Adrenal gland (tissue), 9 donors: ENCODE measurements at regions not wholly inside any gene's neighbourhood (a gene's known extent, or its start where the extent isn't known, plus 50 kb on each side); places are given as distances from the start of the nearest gene placed in this dataset.
A peak's percentile ranks its signal among the peaks of the same experiment; 100 is the strongest.

ENCODE experiments used
- DNase-seq, 7 donors: peaks; one replicate each; pipeline ENCODE4 v3.0.0-alpha.2; 2019 to 2020
- H3K27ac ChIP-seq, 5 donors: fragments of 200-600 bp; sonication (generic) in 4 of 5; 1 replicate in 3 of 5; 2 replicates in 2 of 5; pipeline versions ENCODE4 v1.5.1 to v1.8.0; 2016 to 2020; ENCODE audit warnings: mild to moderate bottlenecking in 1 of 5
- H3K27me3 ChIP-seq: fragments of 200-600 bp; 2 replicates; pipeline ENCODE4 v1.8.0; 2021
- H3K36me3 ChIP-seq, 2 donors: fragments of 200-600 bp; replicated peaks in 1 of 2; 1 replicate in 1 of 2; 2 replicates in 1 of 2; pipeline versions ENCODE4 v1.5.1 to v1.8.0; 2018 to 2022
- H3K4me1 ChIP-seq, 2 donors: fragments of 200-600 bp; replicated peaks in 1 of 2; 1 replicate in 1 of 2; 2 replicates in 1 of 2; pipeline versions ENCODE4 v1.5.1 to v1.8.0; 2018 to 2021
- H3K4me3 ChIP-seq, 4 donors: fragments of 200-600 bp; sonication (generic) in 3 of 4; one replicate each; pipeline ENCODE4 v1.5.1; 2016 to 2018
- H3K9me3 ChIP-seq, 3 donors: fragments of 200-600 bp; sonication (generic) in 1 of 3; replicated peaks in 1 of 3; 1 replicate in 2 of 3; 2 replicates in 1 of 3; pipeline versions ENCODE4 v1.5.1 to v1.8.0; 2016 to 2021
- CTCF ChIP-seq, 6 experiments: fragments of 450-650 bp in 4 of 6; fragments of 200-600 bp in 2 of 6; sonication (generic) in 1 of 6; IDR thresholded peaks; 1 replicate in 5 of 6; 2 replicates in 1 of 6; pipeline versions ENCODE4 v1.5.1 to v1.8.0; 2016 to 2021; ENCODE audit warnings: antibody characterized with exemption in 6 of 6, mild to moderate bottlenecking in 2 of 6, moderate library complexity in 1 of 6
- POLR2A ChIP-seq, 2 donors: fragments of 450-650 bp; IDR thresholded peaks; one replicate each; pipeline ENCODE4 v1.6.1; 2017; ENCODE audit warnings: antibody characterized with exemption in 2 of 2, mild to moderate bottlenecking in 2 of 2, moderate library complexity in 1 of 2
- WGBS, 4 donors: extraction: QIAGEN DNeasy Blood & Tissue Kit in 2 of 4; methylation state at CpG; one replicate each; pipeline versions ENCODE4 v1.1.5 to v1.1.7; 2013 to 2017; 5-methylcytosine and 5-hydroxymethylcytosine counted together
- intact Hi-C, 2 donors: fragments of 100-400 bp; cut with DNase I; formaldehyde crosslinking; loops; one replicate each; pipeline versions ENCODE4 v1.14.1 to v1.15.0; 2022 to 2023
- donor health status: healthy with polysubstance abuse.
- donor health status: Bipolar disorder and iron deficiency.
- donor health status: DM: yes; HTN: yes; CAD: no.
- donor health status: DM: no; HTN: no; CAD: no.
- donor health status: DM: no; HTN: no; CAD: no.

- Histone ChIP-seq H3K4me3 (no peak overlapping the region), H3K27ac (no peak overlapping the region), H3K9me3 (no peaks in the 10 kb centered on the region), H3K36me3 (no peaks in the 10 kb centered on the region), H3K4me1 (no peaks in the 10 kb centered on the region), H3K27me3 (no peaks in the 10 kb centered on the region)
- intact Hi-C loops = no loop called here
- 66 to 85% (median 78%) methylated on average over 3 to 4 of the region's 4 CpGs for WGBS, 4 donors
- TF ChIP-seq CTCF (IDR thresholded peaks at IDR 0.05) (no peak), POLR2A (IDR thresholded peaks at IDR 0.05) (no peak)
- DNase-seq = peak in 1 of 7 donors; percentile 17
These were observed 153.8 kb downstream of the ASB1 start for GRCh38 chr2:238580486-238580885.

- H3K4me3 ChIP-seq = no peak overlapping the region
- intact Hi-C loops = no loop called here
- no peaks in the 10 kb centered on the region for H3K36me3 ChIP-seq
- WGBS, 4 donors = 80 to 91% (median 83%) methylated on average over 4 of the region's 4 CpGs
- no peak overlapping the region for H3K27ac ChIP-seq
- peak in 1 of 7 donors; percentile 1 for DNase-seq
- TF ChIP-seq CTCF (IDR thresholded peaks at IDR 0.05) (no peak), POLR2A (IDR thresholded peaks at IDR 0.05) (no peak)
- no peaks in the 10 kb centered on the region for H3K4me1 ChIP-seq
- no peaks in the 10 kb centered on the region for H3K27me3 ChIP-seq
- H3K9me3 ChIP-seq = no peaks in the 10 kb centered on the region
These were observed 154.4 kb downstream of the ASB1 start for GRCh38 chr2:238581126-238581525.

GRCh38 chr2:238582159-238582558 lies 155.4 kb downstream of the ASB1 start:
- TF ChIP-seq POLR2A (IDR thresholded peaks at IDR 0.05) (no peak), CTCF (IDR thresholded peaks at IDR 0.05) (no peak)
- no peaks in the 10 kb centered on the region for H3K4me1 ChIP-seq
- H3K4me3 ChIP-seq = no peak overlapping the region
- DNase-seq = peak in 2 of 7 donors; percentile 4 to 6
- H3K27ac ChIP-seq = no peak overlapping the region
- intact Hi-C loops = no loop called here
- H3K9me3 ChIP-seq = no peaks in the 10 kb centered on the region
- WGBS, 4 donors = 50 to 90% (median 59%) methylated on average over 1 of the region's 1 CpG
- no peaks in the 10 kb centered on the region for H3K36me3 ChIP-seq
- H3K27me3 ChIP-seq = no peaks in the 10 kb centered on the region

GRCh38 chr2:238584617-238585016 lies 157.9 kb downstream of the ASB1 start:
- no peak for TF ChIP-seq POLR2A (IDR thresholded peaks at IDR 0.05)
- no peak for DNase-seq
- Histone ChIP-seq H3K4me1 (no peaks in the 10 kb centered on the region), H3K4me3 (no peak overlapping the region), H3K36me3 (no peaks in the 10 kb centered on the region), H3K9me3 (no peaks in the 10 kb centered on the region), H3K27me3 (no peaks in the 10 kb centered on the region), H3K27ac (no peak overlapping the region)
- WGBS, 4 donors = 90 to 94% (median 92%) methylated on average over 4 of the region's 4 CpGs
- intact Hi-C loops = no loop called here
